Liver (tissue), 8 donors: ENCODE measurements at regions not wholly inside any gene's neighbourhood (a gene's known extent, or its start where the extent isn't known, plus 50 kb on each side); places are given as distances from the start of the nearest gene placed in this dataset.

Experiments
- DNase-seq: peaks from one replicate; pipeline ENCODE4 v3.0.0-alpha.2; 2017; ENCODE audit warnings: low spot score
- H3K27ac ChIP-seq, 2 donors: one replicate each; pipeline ENCODE4 v1.7.0; 2013; ENCODE audit warnings: inconsistent platforms in 2 of 2, low read length in 2 of 2, control low read depth in 1 of 2, low read depth in 1 of 2, mild to moderate bottlenecking in 1 of 2
- H3K27me3 ChIP-seq, 4 donors: one replicate each; pipeline versions ENCODE4 v1.6.1 to v1.7.0; 2013; ENCODE audit warnings: low read length in 3 of 4, inconsistent platforms in 1 of 4, mild to moderate bottlenecking in 1 of 4, moderate library complexity in 1 of 4; ENCODE audit not compliant: control insufficient read depth in 4 of 4, insufficient read depth in 4 of 4
- H3K36me3 ChIP-seq, 4 donors: one replicate each; pipeline versions ENCODE4 v1.6.1 to v1.7.0; 2013; ENCODE audit warnings: low read length in 3 of 4, mild to moderate bottlenecking in 3 of 4, low read depth in 1 of 4, moderate library complexity in 1 of 4; ENCODE audit not compliant: control insufficient read depth in 4 of 4, insufficient read depth in 3 of 4
- H3K4me1 ChIP-seq, 4 donors: one replicate each; pipeline versions ENCODE4 v1.6.1 to v1.7.0; 2013; ENCODE audit warnings: low read length in 3 of 4, mild to moderate bottlenecking in 3 of 4, moderate library complexity in 1 of 4; ENCODE audit not compliant: control insufficient read depth in 4 of 4, insufficient read depth in 4 of 4
- H3K4me3 ChIP-seq, 3 donors: one replicate each; pipeline versions ENCODE4 v1.6.1 to v1.7.0; 2013; ENCODE audit warnings: low read length in 3 of 3, control low read depth in 1 of 3, low read depth in 1 of 3, mild to moderate bottlenecking in 1 of 3
- H3K9ac ChIP-seq, 2 donors: one replicate each; pipeline ENCODE4 v1.7.0; 2013; ENCODE audit warnings: low read length in 2 of 2, mild to moderate bottlenecking in 2 of 2, moderate library complexity in 2 of 2, control low read depth in 1 of 2, low read depth in 1 of 2
- H3K9me3 ChIP-seq, 4 donors: one replicate each; pipeline versions ENCODE4 v1.6.1 to v1.7.0; 2013; ENCODE audit warnings: low read length in 3 of 4; ENCODE audit not compliant: control insufficient read depth in 4 of 4
- ATF3 ChIP-seq: IDR thresholded peaks from 2 replicates; pipeline ENCODE4 v1.6.1; 2016; ENCODE audit warnings: antibody characterized with exemption
- EGR1 ChIP-seq, 2 donors: IDR thresholded peaks; 2 replicates each; pipeline ENCODE4 v1.6.1; 2016 to 2018; ENCODE audit warnings: antibody characterized with exemption in 2 of 2, low read depth in 2 of 2
- FOXA2 ChIP-seq: IDR thresholded peaks from 2 replicates; pipeline ENCODE4 v1.6.1; 2016; ENCODE audit warnings: antibody characterized with exemption
- GABPA ChIP-seq, 2 donors: IDR thresholded peaks in 1 of 2; conservative IDR thresholded peaks in 1 of 2; 2 replicates each; pipeline ENCODE4 v1.6.1; 2016; ENCODE audit warnings: antibody characterized with exemption in 2 of 2, mild to moderate bottlenecking in 1 of 2, moderate library complexity in 1 of 2
- HNF4A ChIP-seq, 2 donors: conservative IDR thresholded peaks; 2 replicates each; pipeline ENCODE4 v1.6.1; 2016; ENCODE audit warnings: antibody characterized with exemption in 2 of 2, mild to moderate bottlenecking in 2 of 2
- HNF4G ChIP-seq: IDR thresholded peaks from 2 replicates; pipeline ENCODE4 v1.6.1; 2016; ENCODE audit warnings: antibody characterized with exemption
- JUND ChIP-seq, 2 donors: IDR thresholded peaks; 2 replicates each; pipeline ENCODE4 v1.6.1; 2016; ENCODE audit warnings: antibody characterized with exemption in 2 of 2
- MAX ChIP-seq: IDR thresholded peaks from 2 replicates; pipeline ENCODE4 v1.6.1; 2016; ENCODE audit warnings: antibody characterized with exemption
- NR2F2 ChIP-seq: IDR thresholded peaks from 2 replicates; pipeline ENCODE4 v1.6.1; 2016; ENCODE audit warnings: antibody characterized with exemption
- RXRA ChIP-seq, 2 donors: IDR thresholded peaks; 2 replicates each; pipeline ENCODE4 v1.6.1; 2017 to 2018; ENCODE audit warnings: antibody characterized with exemption in 2 of 2, mild to moderate bottlenecking in 1 of 2
- SP1 ChIP-seq: IDR thresholded peaks from 2 replicates; pipeline ENCODE4 v1.6.1; 2018; ENCODE audit warnings: antibody characterized with exemption, mild to moderate bottlenecking
- TAF1 ChIP-seq: conservative IDR thresholded peaks from 2 replicates; pipeline ENCODE4 v1.6.1; 2016; ENCODE audit warnings: antibody characterized with exemption, mild to moderate bottlenecking
- YY1 ChIP-seq: IDR thresholded peaks from 2 replicates; pipeline ENCODE4 v1.6.1; 2016; ENCODE audit warnings: antibody characterized with exemption, mild to moderate bottlenecking
- WGBS: extraction: QIAGEN DNeasy Blood & Tissue Kit; methylation state at CpG from one replicate; pipeline ENCODE4 v1.1.7; 2013; 5-methylcytosine and 5-hydroxymethylcytosine counted together
- TF ChIP-seq, protein P1 (sequence below): fragments of 150-350 bp; IDR thresholded peaks from 2 replicates; pipeline ENCODE4 v1.5.1; 2017; ENCODE audit warnings: improper control_type of control experiment, low read depth, low read length; ENCODE audit not compliant: missing input control
- TF ChIP-seq, protein P2 (sequence below): IDR thresholded peaks from 2 replicates; pipeline ENCODE4 v1.6.1; 2016; ENCODE audit warnings: antibody characterized with exemption, mild to moderate bottlenecking
- donor health status: healthy.
- donor health status: healthy.
- donor health status: healthy.
- donor health status: healthy.
- donor health status: healthy.

- no peak for TF ChIP-seq FOXA2
Measured at GRCh38 chr3:99536555-99537314, 101.7 kb upstream of the COL8A1 start (continued).

DNA sequence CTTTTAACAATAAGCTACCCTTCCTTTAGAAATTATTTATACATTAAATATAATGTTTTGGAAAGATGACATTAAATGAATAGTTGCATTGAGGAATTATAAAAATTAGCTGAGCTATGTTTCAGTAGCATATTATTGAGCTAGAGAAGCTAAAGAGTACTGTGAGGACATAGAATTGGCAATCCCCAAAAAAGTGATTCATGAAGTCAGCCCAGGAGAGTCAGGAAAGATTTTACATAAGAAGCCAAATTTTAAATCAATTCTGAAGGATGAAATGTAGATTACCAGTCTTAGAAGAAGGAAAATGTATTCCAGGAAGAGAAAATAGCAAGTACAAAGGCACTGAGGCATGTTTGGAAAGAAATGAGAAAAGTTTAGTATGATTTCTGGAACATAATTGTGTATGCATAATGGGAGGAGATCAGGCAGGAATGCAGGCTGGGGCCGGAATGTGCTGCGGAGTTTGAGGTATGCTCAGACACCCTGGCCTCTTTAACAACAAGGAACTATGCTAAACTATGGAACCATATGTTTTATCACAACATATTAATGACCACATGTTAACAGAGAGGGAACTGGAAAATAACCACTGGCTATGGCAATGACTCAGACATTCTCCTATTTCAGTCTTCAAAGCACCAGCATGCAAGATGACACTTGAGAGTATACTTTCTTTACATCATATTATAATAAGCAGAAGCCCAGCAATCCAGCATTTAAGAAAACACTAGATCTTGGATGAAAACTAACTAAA, 103.3 kb upstream of the COL8A1 start:
- TF ChIP-seq MAX (no peak), TAF1 (no peak), SP1 (no peak), ATF3 (no peak), YY1 (no peak), EGR1 (IDR thresholded peaks at IDR 0.05; ENCODE audit: low read depth in 2 of 2) (no peak), FOXA2 (no peak), HNF4G (no peak), RXRA (IDR thresholded peaks at IDR 0.05) (no peak), GABPA (IDR thresholded peaks at IDR 0.05 in 1 of 2, conservative IDR thresholded peaks at IDR 0.05 in 1 of 2) (no peak), NR2F2 (no peak), JUND (IDR thresholded peaks at IDR 0.05) (no peak), HNF4A (conservative IDR thresholded peaks at IDR 0.05) (no peak)
- TF ChIP-seq, protein P1, sequence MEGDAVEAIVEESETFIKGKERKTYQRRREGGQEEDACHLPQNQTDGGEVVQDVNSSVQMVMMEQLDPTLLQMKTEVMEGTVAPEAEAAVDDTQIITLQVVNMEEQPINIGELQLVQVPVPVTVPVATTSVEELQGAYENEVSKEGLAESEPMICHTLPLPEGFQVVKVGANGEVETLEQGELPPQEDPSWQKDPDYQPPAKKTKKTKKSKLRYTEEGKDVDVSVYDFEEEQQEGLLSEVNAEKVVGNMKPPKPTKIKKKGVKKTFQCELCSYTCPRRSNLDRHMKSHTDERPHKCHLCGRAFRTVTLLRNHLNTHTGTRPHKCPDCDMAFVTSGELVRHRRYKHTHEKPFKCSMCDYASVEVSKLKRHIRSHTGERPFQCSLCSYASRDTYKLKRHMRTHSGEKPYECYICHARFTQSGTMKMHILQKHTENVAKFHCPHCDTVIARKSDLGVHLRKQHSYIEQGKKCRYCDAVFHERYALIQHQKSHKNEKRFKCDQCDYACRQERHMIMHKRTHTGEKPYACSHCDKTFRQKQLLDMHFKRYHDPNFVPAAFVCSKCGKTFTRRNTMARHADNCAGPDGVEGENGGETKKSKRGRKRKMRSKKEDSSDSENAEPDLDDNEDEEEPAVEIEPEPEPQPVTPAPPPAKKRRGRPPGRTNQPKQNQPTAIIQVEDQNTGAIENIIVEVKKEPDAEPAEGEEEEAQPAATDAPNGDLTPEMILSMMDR = no peak
- TF ChIP-seq, protein P2, sequence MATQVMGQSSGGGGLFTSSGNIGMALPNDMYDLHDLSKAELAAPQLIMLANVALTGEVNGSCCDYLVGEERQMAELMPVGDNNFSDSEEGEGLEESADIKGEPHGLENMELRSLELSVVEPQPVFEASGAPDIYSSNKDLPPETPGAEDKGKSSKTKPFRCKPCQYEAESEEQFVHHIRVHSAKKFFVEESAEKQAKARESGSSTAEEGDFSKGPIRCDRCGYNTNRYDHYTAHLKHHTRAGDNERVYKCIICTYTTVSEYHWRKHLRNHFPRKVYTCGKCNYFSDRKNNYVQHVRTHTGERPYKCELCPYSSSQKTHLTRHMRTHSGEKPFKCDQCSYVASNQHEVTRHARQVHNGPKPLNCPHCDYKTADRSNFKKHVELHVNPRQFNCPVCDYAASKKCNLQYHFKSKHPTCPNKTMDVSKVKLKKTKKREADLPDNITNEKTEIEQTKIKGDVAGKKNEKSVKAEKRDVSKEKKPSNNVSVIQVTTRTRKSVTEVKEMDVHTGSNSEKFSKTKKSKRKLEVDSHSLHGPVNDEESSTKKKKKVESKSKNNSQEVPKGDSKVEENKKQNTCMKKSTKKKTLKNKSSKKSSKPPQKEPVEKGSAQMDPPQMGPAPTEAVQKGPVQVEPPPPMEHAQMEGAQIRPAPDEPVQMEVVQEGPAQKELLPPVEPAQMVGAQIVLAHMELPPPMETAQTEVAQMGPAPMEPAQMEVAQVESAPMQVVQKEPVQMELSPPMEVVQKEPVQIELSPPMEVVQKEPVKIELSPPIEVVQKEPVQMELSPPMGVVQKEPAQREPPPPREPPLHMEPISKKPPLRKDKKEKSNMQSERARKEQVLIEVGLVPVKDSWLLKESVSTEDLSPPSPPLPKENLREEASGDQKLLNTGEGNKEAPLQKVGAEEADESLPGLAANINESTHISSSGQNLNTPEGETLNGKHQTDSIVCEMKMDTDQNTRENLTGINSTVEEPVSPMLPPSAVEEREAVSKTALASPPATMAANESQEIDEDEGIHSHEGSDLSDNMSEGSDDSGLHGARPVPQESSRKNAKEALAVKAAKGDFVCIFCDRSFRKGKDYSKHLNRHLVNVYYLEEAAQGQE = no peak
- Histone ChIP-seq H3K9me3 (no peaks in the 10 kb centered on the region), H3K4me3 (no peak overlapping the region), H3K36me3 (no peaks in the 10 kb centered on the region), H3K27me3 (peaks cover 0 to 4% (median 0%) of the 10 kb centered on the region in 4 donors), H3K9ac (no peak overlapping the region), H3K27ac (no peak overlapping the region), H3K4me1 (no peaks in the 10 kb centered on the region)
- DNase-seq = no peak
- 79% methylated on average over 2 of the region's 2 CpGs for WGBS
